GM12874 (cell line): ENCODE measurements at regions not wholly inside any gene's neighbourhood (a gene's known extent, or its start where the extent isn't known, plus 50 kb on each side); places are given as distances from the start of the nearest gene placed in this dataset.

Source experiments
- TF ChIP-seq, protein P1 (sequence below): IDR thresholded peaks from 2 replicates; pipeline ENCODE4 v1.5.1; 2011; ENCODE audit warnings: low read depth, mild to moderate bottlenecking, control low read depth, low read length, moderate library complexity; ENCODE audit not compliant: insufficient read depth

GRCh38 chr14:42513837-42514236 is 907.2 kb downstream of the LRFN5 start:
- TF ChIP-seq, protein P1, sequence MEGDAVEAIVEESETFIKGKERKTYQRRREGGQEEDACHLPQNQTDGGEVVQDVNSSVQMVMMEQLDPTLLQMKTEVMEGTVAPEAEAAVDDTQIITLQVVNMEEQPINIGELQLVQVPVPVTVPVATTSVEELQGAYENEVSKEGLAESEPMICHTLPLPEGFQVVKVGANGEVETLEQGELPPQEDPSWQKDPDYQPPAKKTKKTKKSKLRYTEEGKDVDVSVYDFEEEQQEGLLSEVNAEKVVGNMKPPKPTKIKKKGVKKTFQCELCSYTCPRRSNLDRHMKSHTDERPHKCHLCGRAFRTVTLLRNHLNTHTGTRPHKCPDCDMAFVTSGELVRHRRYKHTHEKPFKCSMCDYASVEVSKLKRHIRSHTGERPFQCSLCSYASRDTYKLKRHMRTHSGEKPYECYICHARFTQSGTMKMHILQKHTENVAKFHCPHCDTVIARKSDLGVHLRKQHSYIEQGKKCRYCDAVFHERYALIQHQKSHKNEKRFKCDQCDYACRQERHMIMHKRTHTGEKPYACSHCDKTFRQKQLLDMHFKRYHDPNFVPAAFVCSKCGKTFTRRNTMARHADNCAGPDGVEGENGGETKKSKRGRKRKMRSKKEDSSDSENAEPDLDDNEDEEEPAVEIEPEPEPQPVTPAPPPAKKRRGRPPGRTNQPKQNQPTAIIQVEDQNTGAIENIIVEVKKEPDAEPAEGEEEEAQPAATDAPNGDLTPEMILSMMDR: no peak

GRCh38 chr14:42510071-42510470 is 903.4 kb downstream of the LRFN5 start:
- TF ChIP-seq, protein P1: no peak

DNA sequence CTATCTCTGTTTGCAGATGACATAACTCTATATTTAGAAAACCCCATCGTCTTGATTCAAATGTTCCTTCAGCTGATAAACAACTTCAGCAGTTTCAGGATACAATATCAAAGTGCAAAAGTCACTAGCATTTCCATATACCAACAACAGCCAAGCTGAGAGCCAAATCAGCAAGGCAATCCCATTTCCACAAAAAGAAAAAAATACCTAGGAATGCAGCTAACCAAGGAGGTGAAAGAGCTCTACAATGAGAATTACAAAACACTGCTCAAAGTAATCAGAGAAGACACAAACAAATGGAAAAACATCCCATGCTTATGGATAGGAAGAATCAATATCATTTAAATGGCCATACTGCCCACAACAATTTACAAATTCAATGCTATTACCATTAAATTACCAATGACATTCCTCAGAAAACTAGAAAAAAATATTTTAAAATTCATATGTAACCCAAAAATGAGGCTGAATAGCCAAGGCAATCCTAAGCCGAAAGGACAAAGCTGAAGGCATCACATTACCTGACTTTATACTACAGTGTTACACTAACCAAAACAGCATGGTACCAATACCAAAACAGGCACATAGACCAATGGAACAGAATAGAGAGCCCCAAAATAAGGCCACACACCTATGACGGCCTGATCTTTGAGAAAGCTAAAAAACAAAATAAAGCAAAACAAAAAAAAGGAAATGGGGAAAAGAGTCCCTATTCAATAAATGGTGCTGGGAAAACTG is 901.7 kb downstream of the LRFN5 start:
- TF ChIP-seq, protein P1: no peak

DNA sequence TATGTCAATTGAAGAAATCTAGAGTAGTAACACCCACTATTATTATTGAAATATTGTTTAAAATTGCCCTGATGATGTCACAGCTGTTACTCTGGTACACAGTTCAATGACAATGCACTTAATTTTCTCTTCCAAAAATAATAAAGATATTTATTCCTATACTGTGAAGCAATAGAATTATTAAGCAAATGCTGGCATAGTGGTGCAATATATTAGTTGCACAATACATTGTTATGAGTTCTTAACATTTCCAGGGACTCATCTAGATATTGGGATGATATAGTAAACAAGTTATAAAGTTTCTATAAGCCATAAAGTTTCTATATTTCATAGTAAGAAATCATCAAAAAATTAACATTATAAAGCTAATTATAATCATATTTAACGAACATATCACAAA is 897.8 kb downstream of the LRFN5 start:
- TF ChIP-seq, protein P1: no peak

GRCh38 chr14:42499137-42499536 is 892.5 kb downstream of the LRFN5 start:
- TF ChIP-seq, protein P1: no peak

DNA sequence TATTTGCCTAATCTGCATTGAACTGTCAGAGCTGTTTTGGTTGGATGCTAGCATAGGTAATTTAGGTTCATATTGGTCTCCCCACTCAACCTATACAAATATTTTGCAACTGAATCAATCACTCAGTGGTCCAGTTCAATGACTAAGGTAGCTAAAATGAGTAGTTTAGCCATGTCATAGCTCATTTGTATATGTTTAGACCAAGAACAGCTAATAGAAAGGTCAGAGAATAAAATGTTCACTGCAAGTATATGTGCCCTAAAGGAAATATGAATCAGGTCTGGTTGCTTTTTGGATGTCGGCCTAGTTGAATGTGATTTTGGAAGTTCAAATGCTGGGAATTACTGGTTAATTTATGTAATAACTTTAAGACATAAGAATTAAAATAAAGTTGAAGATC is 883.9 kb downstream of the LRFN5 start:
- TF ChIP-seq, protein P1: no peak

DNA sequence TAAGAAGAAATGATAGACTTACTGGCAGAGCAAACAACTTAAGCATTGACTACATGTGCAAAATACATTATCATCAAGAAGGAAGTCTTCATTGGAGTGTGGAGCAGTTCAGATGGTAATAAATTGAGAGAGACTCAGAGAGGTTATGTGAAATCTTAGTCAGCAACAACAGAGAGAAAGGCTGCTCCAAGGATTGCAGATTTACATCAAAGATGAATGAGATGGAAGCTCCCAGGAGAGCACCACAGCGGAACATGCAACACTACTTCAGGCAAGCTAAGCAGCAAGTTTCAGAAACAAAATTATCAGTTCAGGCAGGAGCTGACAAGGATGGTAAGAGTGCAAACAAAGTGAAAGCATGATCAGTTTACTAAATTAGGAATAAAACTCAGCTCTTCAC is 882.3 kb downstream of the LRFN5 start:
- TF ChIP-seq, protein P1: no peak
